ENCODE measurements at regions not wholly inside any gene's neighbourhood (a gene's known extent, or its start where the extent isn't known, plus 50 kb on each side); places are given as distances from the start of the nearest gene placed in this dataset.

- TF ChIP-seq ZFX (IDR thresholded peaks at IDR 0.05) = no peak
- no peak for TF ChIP-seq CTCF (conservative IDR thresholded peaks at IDR 0.05)
- no peak overlapping the region for H3K27ac ChIP-seq
Observed at GRCh38 chr18:24877546-24877945, 417.1 kb downstream of the HRH4 start.

GRCh38 chr18:24878289-24878688, 417.9 kb downstream of the HRH4 start:
- TF ChIP-seq CTCF (conservative IDR thresholded peaks at IDR 0.05) = peak; percentile 73
- TF ChIP-seq ZFX (IDR thresholded peaks at IDR 0.05) = no peak
- H3K27ac ChIP-seq = no peak overlapping the region

- H3K27ac ChIP-seq = no peak overlapping the region
- TF ChIP-seq CTCF (conservative IDR thresholded peaks at IDR 0.05) = no peak
- TF ChIP-seq ZFX (IDR thresholded peaks at IDR 0.05) = no peak
Observed at GRCh38 chr18:24885276-24885675, 424.8 kb downstream of the HRH4 start.

- H3K27ac ChIP-seq = no peak overlapping the region
- no peak for TF ChIP-seq ZFX (IDR thresholded peaks at IDR 0.05)
- no peak for TF ChIP-seq CTCF (conservative IDR thresholded peaks at IDR 0.05)
Observed at GRCh38 chr18:24894880-24895279, 434.4 kb downstream of the HRH4 start.

- TF ChIP-seq ZFX (IDR thresholded peaks at IDR 0.05) = no peak
- no peak for TF ChIP-seq CTCF (conservative IDR thresholded peaks at IDR 0.05)
- H3K27ac ChIP-seq = no peak overlapping the region
Observed at GRCh38 chr18:24897461-24897860, 437.0 kb downstream of the HRH4 start.

GRCh38 chr18:24910221-24910620, 441.7 kb downstream of the ZNF521 start:
- no peak overlapping the region for H3K27ac ChIP-seq
- no peak for TF ChIP-seq ZFX (IDR thresholded peaks at IDR 0.05)
- no peak for TF ChIP-seq CTCF (conservative IDR thresholded peaks at IDR 0.05)

- no peak overlapping the region for H3K27ac ChIP-seq
- TF ChIP-seq ZFX (IDR thresholded peaks at IDR 0.05) (no peak), CTCF (conservative IDR thresholded peaks at IDR 0.05) (no peak)
Observed at GRCh38 chr18:24913507-24914170, 438.3 kb downstream of the ZNF521 start.
